ENCODE measurements at regions not wholly inside any gene's neighbourhood (a gene's known extent, or its start where the extent isn't known, plus 50 kb on each side); places are given as distances from the start of the nearest gene placed in this dataset.
"Not testable (repeated sequence)": the region's sequence is repeated elsewhere in the genome, so short reads cannot be mapped to it uniquely, and the experiment has no call there.

DNA sequence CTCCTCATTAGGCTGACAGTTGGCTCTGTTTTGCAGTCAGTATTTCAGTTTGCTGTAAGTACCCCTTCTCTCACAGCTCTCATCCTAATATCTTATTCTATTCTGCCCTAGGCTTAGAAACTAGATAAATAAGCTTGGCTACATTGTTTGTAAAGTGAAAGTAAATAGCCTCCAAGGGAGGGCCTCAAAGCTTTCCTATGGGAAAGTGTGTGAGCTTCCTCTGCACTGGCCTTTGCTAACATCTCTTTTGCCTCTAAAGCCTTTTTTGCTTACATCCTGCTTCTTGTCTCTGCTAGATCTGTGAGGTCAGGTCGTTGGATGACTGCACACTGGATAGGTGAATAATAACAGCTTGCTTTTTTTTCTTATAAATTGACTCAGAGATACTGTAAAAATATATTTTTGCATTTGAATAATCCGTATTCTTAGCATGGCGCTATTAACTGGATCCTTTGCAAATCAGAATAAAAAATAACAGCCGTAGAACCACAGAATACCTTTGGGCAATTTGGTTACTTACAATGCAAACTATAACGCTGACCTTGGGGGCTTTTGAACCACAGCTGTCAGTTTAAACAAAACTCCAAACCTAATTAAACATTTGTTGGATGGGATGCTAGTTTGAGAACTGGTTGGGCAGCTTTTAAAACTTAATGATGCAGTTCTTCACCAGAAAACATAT, 55.1 kb downstream of the TTC6 start:
- CTCF ChIA-PET = no interaction called here
- POLR2A ChIA-PET = no interaction called here
- no peaks in the 10 kb centered on the region for H3K36me3 Mint-ChIP-seq
- intact Hi-C loops (cut with micrococcal nuclease) = no loop called here
- no peaks in the 10 kb centered on the region for H3K4me1 Mint-ChIP-seq (ENCODE audit: low read depth)
- no peak overlapping the region for H3K27ac Mint-ChIP-seq
- H3K4me3 Mint-ChIP-seq = no peak overlapping the region
- H3K9me3 Mint-ChIP-seq = no peaks in the 10 kb centered on the region
- DNase-seq = no peak
- H3K27me3 Mint-ChIP-seq = no peaks in the 10 kb centered on the region

DNA sequence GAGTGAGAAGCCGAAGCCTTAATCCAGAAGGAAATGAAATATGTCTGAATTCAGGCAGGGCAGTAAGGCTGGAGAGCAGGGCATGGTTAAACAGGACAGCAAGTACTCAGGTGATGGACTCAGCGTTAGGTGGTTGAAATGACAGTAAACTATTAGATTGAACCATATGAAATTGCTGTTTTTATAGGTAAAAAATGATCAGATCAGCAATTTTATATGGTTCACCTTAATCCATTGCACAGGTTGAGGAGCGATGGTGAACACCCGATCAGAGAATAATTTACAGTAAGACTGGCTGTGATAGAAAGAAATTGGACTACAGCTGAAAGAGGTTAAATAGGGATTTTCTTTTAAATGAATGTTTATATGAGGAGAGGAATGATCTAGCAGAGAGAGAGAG, 56.6 kb downstream of the TTC6 start:
- ChIA-PET POLR2A (no interaction called here), CTCF (no interaction called here)
- no peaks in the 10 kb centered on the region for H3K4me1 Mint-ChIP-seq (ENCODE audit: low read depth)
- H3K4me3 Mint-ChIP-seq = no peak overlapping the region
- intact Hi-C loops (cut with micrococcal nuclease) = no loop called here
- H3K27me3 Mint-ChIP-seq = no peaks in the 10 kb centered on the region
- no peak for DNase-seq
- no peaks in the 10 kb centered on the region for H3K36me3 Mint-ChIP-seq
- no peaks in the 10 kb centered on the region for H3K9me3 Mint-ChIP-seq
- no peak overlapping the region for H3K27ac Mint-ChIP-seq

DNA sequence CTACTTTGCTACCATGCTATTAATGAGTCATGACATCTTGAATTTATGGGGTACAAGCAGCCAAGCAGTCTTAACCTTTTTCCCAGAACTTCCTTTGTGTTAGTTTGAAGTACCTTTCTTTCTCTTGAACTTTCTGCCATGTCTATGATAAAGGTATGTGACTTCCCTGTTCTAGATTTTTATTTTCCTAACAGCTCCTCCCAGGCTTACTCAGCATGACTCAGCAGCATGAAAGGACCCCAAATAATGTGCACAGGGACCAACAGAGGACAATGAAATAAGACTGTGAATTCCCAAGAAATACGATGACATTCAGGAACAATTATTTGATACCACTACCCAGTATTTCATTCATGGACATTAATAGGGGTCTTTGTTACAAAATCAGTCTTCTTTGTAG, 60.0 kb downstream of the TTC6 start:
- H3K4me3 Mint-ChIP-seq = no peak overlapping the region

DNA sequence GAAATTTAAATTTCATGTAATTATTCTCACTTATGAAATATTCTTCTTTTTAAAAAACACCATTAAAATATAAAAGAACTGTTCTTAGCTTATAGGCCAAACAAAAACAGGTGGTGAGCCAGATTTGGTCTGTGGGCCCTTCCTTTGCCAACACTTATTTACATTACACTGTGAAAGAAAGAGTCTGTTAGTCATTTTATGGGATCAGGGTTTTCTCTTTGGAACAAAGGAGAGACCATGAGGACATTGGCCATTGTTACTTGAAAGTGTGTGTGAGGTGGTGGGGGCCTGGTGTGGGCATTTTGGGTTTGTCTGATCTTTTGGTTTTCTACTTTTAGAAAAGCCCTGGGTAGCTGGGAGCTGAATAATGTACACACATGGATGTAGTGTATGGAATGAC, 62.7 kb downstream of the TTC6 start:
- H3K27me3 Mint-ChIP-seq = no peaks in the 10 kb centered on the region
- no peaks in the 10 kb centered on the region for H3K4me1 Mint-ChIP-seq (ENCODE audit: low read depth)
- DNase-seq = no peak
- intact Hi-C loops (cut with micrococcal nuclease) = no loop called here
- H3K36me3 Mint-ChIP-seq = no peaks in the 10 kb centered on the region
- ChIA-PET CTCF (no interaction called here), POLR2A (no interaction called here)
- no peak overlapping the region for H3K4me3 Mint-ChIP-seq
- peaks cover 22% of the 10 kb centered on the region for H3K9me3 Mint-ChIP-seq
- H3K27ac Mint-ChIP-seq = no peak overlapping the region

More for the DNA sequence above, 60.0 kb downstream of the TTC6 start:
- POLR2A ChIA-PET = no interaction called here
- Mint-ChIP-seq H3K4me1 (ENCODE audit: low read depth) (no peaks in the 10 kb centered on the region), H3K27ac (no peak overlapping the region), H3K36me3 (no peaks in the 10 kb centered on the region), H3K27me3 (no peaks in the 10 kb centered on the region), H3K9me3 (peaks cover 10% of the 10 kb centered on the region)
- no peak for DNase-seq
- CTCF ChIA-PET = no interaction called here
- intact Hi-C loops (cut with micrococcal nuclease) = no loop called here

DNA sequence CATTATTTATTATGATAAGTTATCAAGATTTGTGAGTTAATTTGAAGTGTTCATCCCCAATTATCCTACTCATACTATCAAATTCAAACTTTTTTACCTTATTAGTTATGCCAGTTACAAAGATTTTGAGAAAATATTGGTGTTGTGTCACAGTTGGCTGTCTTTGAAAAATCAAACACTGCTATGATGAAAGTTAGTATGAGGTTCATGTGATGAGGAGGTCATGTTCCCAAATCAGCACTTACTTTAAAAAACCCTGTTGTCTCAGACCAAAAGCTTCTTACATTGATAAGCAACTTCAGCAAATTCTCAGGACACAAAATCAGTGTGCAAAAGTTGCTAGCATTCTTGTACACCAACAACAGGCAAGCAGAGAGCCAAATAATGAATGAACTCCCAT, 68.1 kb downstream of the TTC6 start:
- POLR2A ChIA-PET = no interaction called here
- intact Hi-C loops (cut with micrococcal nuclease) = no loop called here
- H3K4me3 Mint-ChIP-seq = no peak overlapping the region
- no peaks in the 10 kb centered on the region for H3K27me3 Mint-ChIP-seq
- H3K27ac Mint-ChIP-seq = no peak overlapping the region
- H3K4me1 Mint-ChIP-seq (ENCODE audit: low read depth) = no peaks in the 10 kb centered on the region
- DNase-seq = no peak
- CTCF ChIA-PET = no interaction called here
- no peaks in the 10 kb centered on the region for H3K36me3 Mint-ChIP-seq
- peaks cover 20% of the 10 kb centered on the region for H3K9me3 Mint-ChIP-seq

DNA sequence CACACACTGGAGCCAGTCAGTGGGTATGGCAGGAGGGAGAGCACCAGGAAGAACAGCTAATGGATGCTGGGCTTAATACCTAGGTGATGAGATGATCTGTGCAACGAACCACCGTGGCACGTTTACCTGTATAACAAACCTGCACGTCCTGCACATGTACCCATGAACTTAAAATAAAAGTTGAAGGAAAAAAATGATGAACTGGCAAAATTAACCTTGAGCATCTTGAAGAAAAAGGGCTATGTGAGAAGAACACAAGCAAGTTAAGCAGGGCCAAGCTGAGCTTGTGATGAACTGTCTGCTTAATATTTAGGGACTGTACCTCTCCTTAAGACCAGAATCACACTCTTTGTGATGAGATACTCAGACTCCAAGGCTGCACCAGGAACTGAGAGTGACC, 70.0 kb downstream of the TTC6 start:
- H3K36me3 Mint-ChIP-seq = no peaks in the 10 kb centered on the region
- POLR2A ChIA-PET = no interaction called here
- H3K4me1 Mint-ChIP-seq (ENCODE audit: low read depth) = no peaks in the 10 kb centered on the region
- intact Hi-C loops (cut with micrococcal nuclease) = no loop called here
- CTCF ChIA-PET = no interaction called here
- H3K27me3 Mint-ChIP-seq = no peaks in the 10 kb centered on the region
- H3K4me3 Mint-ChIP-seq = no peak overlapping the region
- H3K27ac Mint-ChIP-seq = no peak overlapping the region
- no peak for DNase-seq
- peaks cover 12% of the 10 kb centered on the region for H3K9me3 Mint-ChIP-seq

DNA sequence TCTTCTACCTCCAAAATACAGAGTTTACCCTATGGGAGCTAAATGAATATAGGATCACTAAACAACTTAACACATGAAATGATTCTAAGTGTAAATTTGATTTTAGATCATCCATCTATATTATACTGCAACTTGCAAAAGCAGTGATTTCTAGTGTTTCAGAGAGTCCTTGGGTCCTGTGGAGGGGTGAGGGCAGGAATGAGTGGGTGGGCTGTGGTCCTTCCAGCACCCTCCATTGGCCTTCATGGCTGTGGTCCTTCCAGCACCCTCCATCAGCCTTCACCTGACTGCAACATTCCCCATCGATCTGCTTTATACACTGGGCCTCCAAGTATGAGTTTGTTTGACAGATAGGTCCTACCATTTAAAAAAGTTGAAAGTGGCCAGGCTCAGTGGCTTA, 70.5 kb downstream of the TTC6 start:
- Mint-ChIP-seq H3K36me3 (no peaks in the 10 kb centered on the region), H3K9me3 (peaks cover 12% of the 10 kb centered on the region), H3K4me3 (no peak overlapping the region), H3K27me3 (no peaks in the 10 kb centered on the region), H3K27ac (no peak overlapping the region), H3K4me1 (ENCODE audit: low read depth) (no peaks in the 10 kb centered on the region)
- ChIA-PET POLR2A (no interaction called here), CTCF (no interaction called here)
- no peak for DNase-seq
- intact Hi-C loops (cut with micrococcal nuclease) = no loop called here

DNA sequence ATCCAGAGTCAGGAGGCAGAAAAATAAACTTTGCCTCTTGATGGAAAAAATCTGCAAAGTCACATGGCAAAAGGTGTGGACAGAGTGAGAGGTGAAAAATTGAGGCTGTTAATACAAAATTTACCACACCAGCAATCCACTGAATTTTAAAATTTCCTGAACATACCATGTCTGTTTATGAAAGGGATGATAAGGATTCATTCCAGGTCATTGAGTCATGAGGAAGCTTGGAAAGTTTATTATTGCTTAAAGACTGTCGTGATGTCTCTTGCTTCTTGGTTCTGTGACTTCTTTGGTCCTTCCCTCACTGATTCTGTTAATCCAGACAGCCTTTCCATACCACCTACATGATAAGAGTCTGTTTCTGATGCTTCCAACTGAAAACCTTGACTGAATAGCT, 73.2 kb downstream of the TTC6 start:
- intact Hi-C loops (cut with micrococcal nuclease) = no loop called here
- ChIA-PET CTCF (no interaction called here), POLR2A (no interaction called here)
- DNase-seq = no peak
- Mint-ChIP-seq H3K36me3 (no peaks in the 10 kb centered on the region), H3K4me3 (no peak overlapping the region), H3K9me3 (no peaks in the 10 kb centered on the region), H3K4me1 (ENCODE audit: low read depth) (no peaks in the 10 kb centered on the region), H3K27ac (no peak overlapping the region), H3K27me3 (no peaks in the 10 kb centered on the region)

DNA sequence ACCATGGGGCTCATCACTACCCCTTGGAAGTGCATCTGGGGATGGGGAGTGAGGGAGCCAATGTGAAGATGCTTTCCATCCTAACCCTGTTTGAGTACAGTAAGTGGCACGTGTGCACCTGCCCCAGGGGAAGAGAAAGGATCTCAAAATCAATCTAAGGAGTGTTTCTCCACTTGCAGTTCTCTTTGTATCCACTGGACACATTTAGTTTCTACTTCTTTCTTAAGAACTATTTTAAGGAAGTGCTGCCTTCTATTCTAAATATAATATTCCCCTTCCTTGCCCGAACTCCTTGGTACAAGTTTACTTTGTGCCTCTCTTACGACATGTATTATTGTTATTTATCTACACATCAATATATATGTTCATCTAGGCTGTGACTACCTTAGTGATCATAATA, 73.8 kb downstream of the TTC6 start:
- Mint-ChIP-seq H3K27ac (no peak overlapping the region), H3K36me3 (no peaks in the 10 kb centered on the region), H3K27me3 (no peaks in the 10 kb centered on the region), H3K9me3 (no peaks in the 10 kb centered on the region), H3K4me3 (no peak overlapping the region), H3K4me1 (ENCODE audit: low read depth) (no peaks in the 10 kb centered on the region)
- intact Hi-C loops (cut with micrococcal nuclease) = no loop called here
- CTCF ChIA-PET = no interaction called here
- POLR2A ChIA-PET = no interaction called here
- no peak for DNase-seq

DNA sequence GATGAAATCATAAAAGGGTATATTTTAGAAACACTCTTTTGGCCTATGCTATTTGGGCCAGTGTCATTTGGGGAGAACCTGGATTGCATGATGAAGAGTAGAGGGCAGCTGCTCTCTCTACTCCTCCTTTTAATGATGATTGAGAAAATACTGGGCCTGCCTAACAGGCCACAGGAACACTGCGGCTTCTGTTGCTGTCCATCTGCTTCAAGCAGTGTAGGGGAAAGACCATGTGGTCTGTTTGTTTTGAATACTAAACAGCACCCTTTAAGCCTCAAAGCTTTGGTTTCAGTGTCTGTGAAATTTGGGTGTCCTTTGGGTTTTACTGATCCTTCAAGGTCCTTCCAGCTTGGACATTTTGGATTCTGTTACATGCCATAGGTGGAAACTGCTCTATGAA, 78.0 kb downstream of the TTC6 start:
- Mint-ChIP-seq H3K27ac (no peak overlapping the region), H3K4me3 (no peak overlapping the region), H3K27me3 (no peaks in the 10 kb centered on the region), H3K4me1 (ENCODE audit: low read depth) (no peaks in the 10 kb centered on the region), H3K36me3 (no peaks in the 10 kb centered on the region), H3K9me3 (no peaks in the 10 kb centered on the region)
- ChIA-PET CTCF (no interaction called here), POLR2A (no interaction called here)
- intact Hi-C loops (cut with micrococcal nuclease) = no loop called here
- no peak for DNase-seq

DNA sequence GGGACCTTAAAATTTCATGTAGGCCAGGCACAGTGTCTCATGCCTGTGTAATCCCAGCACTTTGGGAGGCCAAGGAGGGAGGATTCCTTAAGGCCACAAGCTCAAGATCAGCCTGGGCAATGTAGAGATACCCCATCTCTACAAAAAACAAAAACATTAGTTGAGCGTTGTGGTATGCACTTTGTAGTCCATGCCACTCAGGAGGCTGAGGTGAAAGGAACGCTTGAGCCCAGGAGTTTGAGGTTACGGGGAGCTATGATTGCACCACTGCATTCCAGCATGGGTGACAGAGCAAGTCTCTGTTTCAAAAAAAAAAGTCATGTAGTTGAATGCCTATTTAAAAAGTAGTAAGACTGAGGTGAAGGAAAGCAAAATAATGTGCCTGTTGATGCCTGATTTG, 83.5 kb downstream of the TTC6 start:
- ChIA-PET POLR2A (no interaction called here), CTCF (no interaction called here)
- no peaks in the 10 kb centered on the region for H3K36me3 Mint-ChIP-seq

DNA sequence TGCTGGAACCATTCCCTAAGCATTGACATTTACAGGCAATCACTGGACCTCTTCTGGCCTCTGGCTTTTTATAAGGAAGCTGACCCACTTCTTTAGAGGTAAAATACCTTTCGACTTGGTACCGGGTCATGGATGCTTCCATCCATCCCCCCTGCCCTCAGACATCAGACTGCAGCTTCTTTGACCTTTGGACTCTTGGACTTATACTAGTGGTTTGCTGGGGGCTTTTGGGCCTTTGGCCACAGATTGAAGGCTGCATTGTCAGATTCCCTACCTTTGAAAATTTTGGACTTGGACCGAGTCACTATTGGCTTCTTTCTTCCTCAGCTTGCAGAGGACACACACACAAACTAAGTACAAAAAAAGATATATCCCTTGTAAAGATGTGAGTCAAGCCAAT, 86.1 kb downstream of the TTC6 start:
- Mint-ChIP-seq H3K4me3 (no peak overlapping the region), H3K36me3 (no peaks in the 10 kb centered on the region), H3K27me3 (no peaks in the 10 kb centered on the region), H3K27ac (no peak overlapping the region), H3K4me1 (ENCODE audit: low read depth) (no peaks in the 10 kb centered on the region), H3K9me3 (no peaks in the 10 kb centered on the region)
- CTCF ChIA-PET = no interaction called here
- POLR2A ChIA-PET = no interaction called here
- intact Hi-C loops (cut with micrococcal nuclease) = no loop called here
- no peak for DNase-seq

More for the DNA sequence above, 83.5 kb downstream of the TTC6 start:
- intact Hi-C loops (cut with micrococcal nuclease) = no loop called here
- no peaks in the 10 kb centered on the region for H3K9me3 Mint-ChIP-seq
- DNase-seq = no peak
- no peak overlapping the region for H3K4me3 Mint-ChIP-seq
- H3K4me1 Mint-ChIP-seq (ENCODE audit: low read depth) = no peaks in the 10 kb centered on the region
- H3K27me3 Mint-ChIP-seq = no peaks in the 10 kb centered on the region
- no peak overlapping the region for H3K27ac Mint-ChIP-seq

DNA sequence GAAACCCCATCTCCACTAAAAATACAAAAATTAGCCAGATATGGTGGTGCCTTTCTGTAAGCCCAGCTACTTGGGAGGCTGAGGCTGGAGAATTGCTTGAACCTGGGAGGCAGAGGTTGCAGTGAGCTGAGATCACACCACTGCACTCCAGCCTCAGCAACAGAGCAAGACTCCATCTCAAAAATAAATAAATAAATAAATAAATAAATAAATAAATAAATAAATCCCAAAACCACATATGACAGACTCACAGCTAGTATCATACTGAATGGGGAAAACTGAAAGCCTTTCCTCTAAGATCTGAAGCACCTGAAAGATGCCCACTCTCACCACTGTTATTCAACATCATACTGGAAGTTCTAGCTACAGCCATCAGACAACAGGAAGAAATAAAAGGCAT, 97.3 kb downstream of the TTC6 start:
- intact Hi-C loops (cut with micrococcal nuclease); H3K4me3 Mint-ChIP-seq; H3K36me3 Mint-ChIP-seq; H3K27me3 Mint-ChIP-seq; CTCF ChIA-PET; POLR2A ChIA-PET; DNase-seq; H3K27ac Mint-ChIP-seq; H3K4me1 Mint-ChIP-seq (ENCODE audit: low read depth): not testable (repeated sequence)
- peaks cover 24% of the 10 kb centered on the region for H3K9me3 Mint-ChIP-seq

DNA sequence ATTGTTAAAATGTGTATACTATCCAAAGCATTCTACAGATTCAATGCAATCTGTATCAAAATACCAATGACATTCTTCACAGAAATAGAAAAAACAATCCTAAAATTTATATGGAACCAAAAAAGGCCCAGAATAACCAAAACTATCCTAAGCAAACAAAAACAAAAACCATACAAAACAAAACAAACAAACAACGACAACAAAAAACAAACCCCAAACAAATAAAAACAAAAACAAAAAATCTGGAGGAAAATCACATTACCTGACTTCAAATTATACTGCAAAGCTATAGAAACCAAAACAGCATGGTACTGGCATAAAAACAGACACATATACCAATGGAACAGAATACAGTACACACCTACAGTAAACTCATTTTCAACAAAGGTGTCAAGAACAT, 98.0 kb downstream of the TTC6 start:
- H3K9me3 Mint-ChIP-seq = peaks cover 24% of the 10 kb centered on the region
- POLR2A ChIA-PET; H3K36me3 Mint-ChIP-seq; H3K27ac Mint-ChIP-seq; H3K27me3 Mint-ChIP-seq; H3K4me1 Mint-ChIP-seq (ENCODE audit: low read depth); DNase-seq; intact Hi-C loops (cut with micrococcal nuclease); H3K4me3 Mint-ChIP-seq: not testable (repeated sequence)
- CTCF ChIA-PET = interaction anchor here (0.6 kb wide), 1 partner anchor 457 kb away, joined by 3 read pairs; no protein-coding TSS in a partner anchor

All from activated CD4-positive, alpha-beta memory T cell treated with anti-CD3 and anti-CD28 coated beads for 36 hours (primary cell).